ENCODE measurements at regions not wholly inside any gene's neighbourhood (a gene's known extent, or its start where the extent isn't known, plus 50 kb on each side); places are given as distances from the start of the nearest gene placed in this dataset.

DNA sequence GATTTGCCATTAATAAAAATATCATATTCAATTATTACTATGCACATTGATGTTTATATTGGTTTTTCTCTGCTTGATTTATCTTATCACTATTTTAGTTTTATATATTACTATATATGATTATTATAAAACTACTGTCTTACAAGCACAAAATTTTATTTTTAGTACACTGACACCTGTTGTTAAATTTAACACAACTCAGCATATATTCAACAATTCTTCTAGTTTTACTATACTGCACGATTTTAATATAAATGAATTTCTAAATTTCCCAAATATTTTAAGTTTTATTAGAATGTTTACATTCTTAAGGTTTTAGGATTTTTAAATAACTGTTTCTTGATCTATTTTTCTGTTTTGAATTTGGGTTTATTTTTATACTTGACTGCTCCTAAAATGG, 889.8 kb upstream of the GJE1 start:
- Histone ChIP-seq H2AFZ (ENCODE audit: low read depth, low read length) (no peak overlapping the region), H3K4me2 (ENCODE audit: low read length) (no peak overlapping the region), H3K9ac (ENCODE audit: low read length) (no peak overlapping the region), H3F3A (ENCODE audit: insufficient read depth, low read length, poor library complexity, severe bottlenecking) (no peaks in the 10 kb centered on the region), H3K27me3 (ENCODE audit: insufficient read depth, low read depth, low read length) (no peaks in the 10 kb centered on the region), H3K27ac (ENCODE audit: low read length) (no peak overlapping the region), H4K20me1 (ENCODE audit: insufficient read depth) (no peaks in the 10 kb centered on the region), H3K36me3 (ENCODE audit: insufficient read depth, low read length) (no peaks in the 10 kb centered on the region), H3K4me3 (ENCODE audit: low read length) (no peak overlapping the region), H3K9me3 (ENCODE audit: low read length) (no peaks in the 10 kb centered on the region), H3K79me2 (replicated peaks; ENCODE audit: insufficient read depth, low read length) (no peaks in the 10 kb centered on the region), H3K9me2 (ENCODE audit: insufficient read depth, low read length) (no peaks in the 10 kb centered on the region)
- TF ChIP-seq SMC3 (conservative IDR thresholded peaks at IDR 0.05; ENCODE audit: poor library complexity): no peak
- TF ChIP-seq RAD21 (conservative IDR thresholded peaks at IDR 0.05): no peak
- TF ChIP-seq EZH2 (IDR thresholded peaks at IDR 0.05; ENCODE audit: borderline replicate concordance, insufficient read depth, low read length, poor library complexity, severe bottlenecking): no peak
- no peak for TF ChIP-seq CTCF (IDR thresholded peaks at IDR 0.05; ENCODE audit: poor library complexity, severe bottlenecking)
- no peak for TF ChIP-seq MXI1 (conservative IDR thresholded peaks at IDR 0.05; ENCODE audit: poor library complexity, severe bottlenecking)
- TF ChIP-seq TAF1 (IDR thresholded peaks at IDR 0.05; ENCODE audit: low read depth): no peak
- TF ChIP-seq EP300 (conservative IDR thresholded peaks at IDR 0.05; ENCODE audit: poor library complexity, severe bottlenecking): no peak
- no peak for TF ChIP-seq REST (IDR thresholded peaks at IDR 0.05; ENCODE audit: borderline replicate concordance)
- no peak for TF ChIP-seq POLR2AphosphoS5 (IDR thresholded peaks at IDR 0.05)

- Histone ChIP-seq H4K20me1 (ENCODE audit: insufficient read depth) (no peaks in the 10 kb centered on the region), H3K27me3 (ENCODE audit: insufficient read depth, low read depth, low read length) (no peaks in the 10 kb centered on the region), H3K36me3 (ENCODE audit: insufficient read depth, low read length) (no peaks in the 10 kb centered on the region), H3K9ac (ENCODE audit: low read length) (no peak overlapping the region), H3K9me2 (ENCODE audit: insufficient read depth, low read length) (no peaks in the 10 kb centered on the region), H3F3A (ENCODE audit: insufficient read depth, low read length, poor library complexity, severe bottlenecking) (no peaks in the 10 kb centered on the region), H3K9me3 (ENCODE audit: low read length) (no peaks in the 10 kb centered on the region), H3K27ac (ENCODE audit: low read length) (no peak overlapping the region), H3K4me2 (ENCODE audit: low read length) (no peak overlapping the region), H3K79me2 (replicated peaks; ENCODE audit: insufficient read depth, low read length) (no peaks in the 10 kb centered on the region), H3K4me3 (ENCODE audit: low read length) (no peak overlapping the region), H2AFZ (ENCODE audit: low read depth, low read length) (no peak overlapping the region)
- no peak for TF ChIP-seq CTCF (IDR thresholded peaks at IDR 0.05; ENCODE audit: poor library complexity, severe bottlenecking)
- TF ChIP-seq SMC3 (conservative IDR thresholded peaks at IDR 0.05; ENCODE audit: poor library complexity): no peak
- no peak for TF ChIP-seq POLR2AphosphoS5 (IDR thresholded peaks at IDR 0.05)
- TF ChIP-seq RAD21 (conservative IDR thresholded peaks at IDR 0.05): no peak
- no peak for TF ChIP-seq EZH2 (IDR thresholded peaks at IDR 0.05; ENCODE audit: borderline replicate concordance, insufficient read depth, low read length, poor library complexity, severe bottlenecking)
- TF ChIP-seq TAF1 (IDR thresholded peaks at IDR 0.05; ENCODE audit: low read depth): no peak
- TF ChIP-seq REST (IDR thresholded peaks at IDR 0.05; ENCODE audit: borderline replicate concordance): no peak
- no peak for TF ChIP-seq EP300 (conservative IDR thresholded peaks at IDR 0.05; ENCODE audit: poor library complexity, severe bottlenecking)
- TF ChIP-seq MXI1 (conservative IDR thresholded peaks at IDR 0.05; ENCODE audit: poor library complexity, severe bottlenecking): no peak
Measured at GRCh38 chr6:141229296-141229695, 903.4 kb upstream of the GJE1 start.

All from neural cell (in vitro differentiated cells).